Small intestine (tissue), 7 donors: ENCODE measurements at regions not wholly inside any gene's neighbourhood (a gene's known extent, or its start where the extent isn't known, plus 50 kb on each side); places are given as distances from the start of the nearest gene placed in this dataset.
"Not testable (repeated sequence)": the region's sequence is repeated elsewhere in the genome, so short reads cannot be mapped to it uniquely, and the experiment has no call there.

Source experiments
- DNase-seq, 2 donors: peaks; one replicate each; pipeline versions ENCODE4 v3.0.0 to v3.0.0-alpha.2; 2013
- FAIRE-seq: peaks from 2 replicates; lab custom pipeline; 2012; peaks lifted over from hg19 to GRCh38; lab: Jason Lieb, UNC
- H3K27ac ChIP-seq, 3 donors: one replicate each; pipeline ENCODE4 v1.5.1; 2013; ENCODE audit warnings: low read length in 2 of 3, mild to moderate bottlenecking in 2 of 3, control low read depth in 1 of 3, inconsistent platforms in 1 of 3, low read depth in 1 of 3, moderate library complexity in 1 of 3
- H3K27me3 ChIP-seq, 3 donors: one replicate each; pipeline ENCODE4 v1.6.1; 2013; ENCODE audit warnings: low read length in 3 of 3, inconsistent platforms in 1 of 3; ENCODE audit not compliant: control insufficient read depth in 3 of 3, insufficient read depth in 3 of 3
- H3K36me3 ChIP-seq, 3 donors: one replicate each; pipeline ENCODE4 v1.6.1; 2013; ENCODE audit warnings: low read length in 3 of 3, inconsistent platforms in 1 of 3, low read depth in 1 of 3, mild to moderate bottlenecking in 1 of 3, moderate library complexity in 1 of 3; ENCODE audit not compliant: control insufficient read depth in 3 of 3, insufficient read depth in 2 of 3
- H3K4me1 ChIP-seq, 3 donors: one replicate each; pipeline ENCODE4 v1.6.1; 2013; ENCODE audit warnings: low read length in 2 of 3, inconsistent platforms in 1 of 3, low read depth in 1 of 3, mild to moderate bottlenecking in 1 of 3, moderate library complexity in 1 of 3; ENCODE audit not compliant: control insufficient read depth in 3 of 3, insufficient read depth in 2 of 3
- H3K4me3 ChIP-seq, 3 donors: one replicate each; pipeline ENCODE4 v1.5.1; 2013; ENCODE audit warnings: low read length in 3 of 3, control low read depth in 1 of 3, inconsistent platforms in 1 of 3, low read depth in 1 of 3, mild to moderate bottlenecking in 1 of 3, moderate library complexity in 1 of 3
- H3K9me3 ChIP-seq, 2 donors: one replicate each; pipeline ENCODE4 v1.6.1; 2013; ENCODE audit warnings: low read depth in 1 of 2, low read length in 1 of 2; ENCODE audit not compliant: control insufficient read depth in 2 of 2, insufficient read depth in 1 of 2
- WGBS, 3 donors: extraction: QIAGEN DNeasy Blood & Tissue Kit; methylation state at CpG; one replicate each; pipeline ENCODE4 v1.1.7; 2013; 5-methylcytosine and 5-hydroxymethylcytosine counted together
- donor health status: healthy with polysubstance abuse.
- donor health status: control.
- donor health status: control.
- donor health status: Bipolar disorder and iron deficiency.
- donor health status: healthy.

DNA sequence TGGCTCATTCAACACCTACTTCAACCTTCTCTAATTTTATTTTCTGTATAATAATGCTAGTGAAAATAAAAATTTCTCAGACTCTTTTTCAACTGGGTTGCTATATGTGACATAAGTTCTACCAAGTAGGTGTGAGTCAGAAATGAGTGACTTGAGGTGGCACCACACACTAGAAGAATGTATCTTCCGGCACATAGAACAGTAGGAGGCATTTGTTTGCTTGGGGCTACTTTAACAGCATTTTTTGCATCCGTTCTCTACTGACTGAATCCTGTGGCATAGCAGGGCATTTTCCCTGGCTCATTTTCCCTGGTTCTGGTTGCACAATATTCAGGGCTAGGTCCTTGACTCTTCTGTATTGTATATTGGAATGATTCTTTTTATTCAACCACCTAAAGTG lies 194.0 kb upstream of the SLC16A7 start:
- H3K36me3 ChIP-seq: no peaks in the 10 kb centered on the region
- H3K27me3 ChIP-seq: no peaks in the 10 kb centered on the region
- H3K27ac ChIP-seq: no peak overlapping the region
- FAIRE-seq (no peak), DNase-seq (no peak)
- H3K4me1 ChIP-seq: no peaks in the 10 kb centered on the region
- H3K4me3 ChIP-seq: no peak overlapping the region
- H3K9me3 ChIP-seq: peaks cover 0 to 3% of the 10 kb centered on the region in 2 donors
- 81 to 91% (median 90%) methylated on average over 2 of the region's 2 CpGs for WGBS, 3 donors

DNA sequence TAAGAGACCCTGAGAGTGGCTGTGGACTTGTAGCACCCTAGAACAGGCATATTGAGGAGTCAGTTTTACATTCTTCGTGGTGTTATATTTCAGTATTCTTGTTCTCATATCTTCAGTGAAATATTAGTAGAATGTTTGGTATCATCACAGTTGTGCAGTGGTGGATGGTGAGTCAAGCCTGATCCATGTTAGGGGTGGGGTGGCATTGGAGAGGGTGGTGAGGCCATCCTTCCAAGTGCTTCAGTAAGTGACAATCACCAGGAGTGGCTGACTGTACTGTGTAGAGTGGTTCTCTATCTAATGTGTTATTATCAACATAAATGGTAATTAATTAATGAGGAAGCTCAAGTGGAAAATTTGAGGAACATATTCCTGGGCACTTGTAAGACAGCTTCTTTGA lies 197.7 kb upstream of the SLC16A7 start:
- DNase-seq: no peak
- 50 to 85% (median 71%) methylated on average over 1 of the region's 1 CpG for WGBS, 3 donors
- H3K27me3 ChIP-seq: no peaks in the 10 kb centered on the region
- no peaks in the 10 kb centered on the region for H3K36me3 ChIP-seq
- peaks cover 0 to 3% of the 10 kb centered on the region in 2 donors for H3K9me3 ChIP-seq
- H3K27ac ChIP-seq: no peak overlapping the region
- no peaks in the 10 kb centered on the region for H3K4me1 ChIP-seq
- no peak overlapping the region for H3K4me3 ChIP-seq
- no peak for FAIRE-seq

DNA sequence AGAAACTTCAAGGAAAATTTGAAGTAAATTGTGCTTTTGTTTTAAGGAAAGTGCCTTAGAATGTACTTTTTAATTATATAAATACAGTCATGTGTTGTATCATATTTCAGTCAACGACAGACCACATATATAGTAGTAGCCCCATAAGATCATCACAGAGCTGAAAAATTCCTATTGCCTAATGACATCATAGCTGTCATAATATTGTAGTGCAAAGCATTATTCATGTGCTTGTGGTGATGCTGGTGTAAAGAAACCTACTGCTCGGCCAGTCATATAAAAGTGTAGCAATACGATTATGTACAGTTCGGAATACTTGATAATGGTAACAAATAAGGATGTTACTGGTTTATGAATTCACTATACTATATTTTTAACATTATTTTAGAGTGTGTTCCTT lies 198.9 kb upstream of the SLC16A7 start:
- WGBS, 3 donors: 79 to 86% (median 81%) methylated on average over 4 of the region's 4 CpGs

DNA sequence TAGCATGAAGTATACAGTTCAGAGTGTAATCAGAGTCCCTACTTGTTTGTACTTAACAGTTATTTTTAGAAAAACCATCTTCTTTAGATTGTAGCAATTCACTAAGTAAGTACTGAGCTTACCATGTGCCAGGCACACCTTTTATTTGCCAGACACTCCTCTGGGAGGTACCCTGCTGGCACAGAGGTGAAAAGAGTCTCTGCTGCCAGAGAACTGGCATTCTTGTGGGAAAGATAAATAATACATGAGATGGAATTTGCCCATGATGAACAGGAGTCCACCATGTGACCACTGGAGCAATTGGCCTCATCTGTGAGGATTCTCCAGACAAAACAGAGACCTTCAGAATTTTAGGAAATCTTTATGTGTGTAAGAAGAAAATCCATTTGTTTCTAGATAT lies 199.3 kb upstream of the SLC16A7 start:
- no peaks in the 10 kb centered on the region for H3K36me3 ChIP-seq
- no peaks in the 10 kb centered on the region for H3K4me1 ChIP-seq
- DNase-seq (peak in 1 of 2 donors; percentile 22), FAIRE-seq (no peak)
- peaks cover 0 to 3% of the 10 kb centered on the region in 2 donors for H3K9me3 ChIP-seq
- H3K27ac ChIP-seq: no peak overlapping the region
- no peak overlapping the region for H3K4me3 ChIP-seq
- H3K27me3 ChIP-seq: no peaks in the 10 kb centered on the region

More for the DNA sequence above, 198.9 kb upstream of the SLC16A7 start:
- Histone ChIP-seq H3K27me3 (no peaks in the 10 kb centered on the region), H3K9me3 (peaks cover 0 to 3% of the 10 kb centered on the region in 2 donors), H3K36me3 (no peaks in the 10 kb centered on the region), H3K4me1 (no peaks in the 10 kb centered on the region), H3K4me3 (no peak overlapping the region), H3K27ac (no peak overlapping the region)
- FAIRE-seq (no peak), DNase-seq (no peak)

DNA sequence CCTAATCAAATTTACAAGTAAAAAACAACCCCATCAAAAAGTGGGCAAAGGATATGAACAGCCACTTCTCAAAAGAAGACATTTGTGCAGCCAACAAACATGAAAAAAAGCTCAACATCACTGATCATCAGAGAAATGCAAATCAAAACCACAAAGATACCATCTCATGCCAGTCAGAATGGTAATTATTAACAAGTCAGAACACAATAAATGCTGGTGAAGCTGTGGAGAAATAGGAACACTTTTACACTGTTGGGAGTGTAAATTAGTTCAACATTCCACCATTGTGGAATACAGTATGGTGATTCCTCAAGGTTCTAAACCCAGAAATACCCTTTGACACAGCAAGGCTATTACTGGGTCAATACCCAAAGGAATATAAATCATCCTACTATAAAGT lies 200.5 kb upstream of the SLC16A7 start:
- H3K27ac ChIP-seq, FAIRE-seq, H3K36me3 ChIP-seq, H3K9me3 ChIP-seq, DNase-seq, H3K27me3 ChIP-seq, H3K4me3 ChIP-seq, H3K4me1 ChIP-seq: not testable (repeated sequence)

DNA sequence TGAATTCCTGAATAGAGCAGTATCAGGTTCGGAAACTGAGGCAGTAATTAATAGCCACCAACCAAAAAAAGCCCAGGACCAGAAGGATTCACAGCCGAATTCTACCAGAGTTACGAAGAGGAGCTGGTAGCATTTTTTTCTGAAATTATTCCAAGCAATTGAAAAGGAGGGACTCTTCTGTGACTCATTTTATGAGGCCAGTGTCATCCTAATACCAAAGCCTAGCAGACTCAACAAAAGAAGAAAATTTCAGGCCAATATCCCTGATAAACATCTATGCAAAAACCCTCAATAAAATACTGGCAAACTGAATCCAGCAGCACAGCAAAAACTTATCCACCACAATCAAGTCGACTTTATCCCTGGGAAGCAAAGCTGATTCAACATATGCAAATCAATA lies 202.3 kb upstream of the SLC16A7 start:
- Histone ChIP-seq H3K9me3 (peaks cover 0 to 3% of the 10 kb centered on the region in 2 donors), H3K27me3 (peaks cover 0 to 2% (median 0%) of the 10 kb centered on the region in 3 donors), H3K4me1 (no peaks in the 10 kb centered on the region), H3K36me3 (no peaks in the 10 kb centered on the region), H3K4me3 (no peak overlapping the region), H3K27ac (no peak overlapping the region)
- FAIRE-seq (no peak), DNase-seq (no peak)
- WGBS, 3 donors: 75 to 84% (median 75%) methylated on average over 4 of the region's 4 CpGs

DNA sequence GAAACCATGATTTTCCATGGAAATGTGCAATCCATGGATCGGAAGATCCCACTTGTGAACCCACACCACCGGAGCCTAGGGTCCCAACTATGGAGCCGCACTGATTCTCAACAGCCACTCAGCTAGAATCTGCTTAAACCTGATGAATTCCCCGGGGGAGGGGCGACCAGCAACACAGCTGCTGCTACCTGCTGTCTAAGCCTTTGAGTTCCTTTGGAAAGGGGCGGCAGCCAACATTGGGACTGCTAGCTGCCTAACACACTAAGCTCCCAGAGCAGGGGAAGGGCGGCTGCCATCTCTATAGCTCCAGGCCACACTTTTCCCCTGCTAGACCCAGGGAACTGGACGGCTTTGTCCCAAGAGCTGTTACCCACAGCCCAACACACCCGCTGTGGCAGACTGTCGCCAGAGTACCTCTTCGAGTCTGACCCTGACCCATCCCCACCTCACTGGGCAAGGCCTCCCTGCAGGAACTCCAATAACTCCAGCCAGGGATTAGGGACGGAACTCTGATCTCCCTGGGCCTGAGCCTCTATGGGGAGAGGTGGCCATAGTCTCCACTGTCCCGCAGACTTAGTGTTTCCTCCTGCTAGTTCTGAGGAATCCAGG lies 205.8 kb upstream of the SLC16A7 start:
- Histone ChIP-seq H3K27ac (no peak overlapping the region), H3K9me3 (peaks cover 0 to 5% of the 10 kb centered on the region in 2 donors), H3K4me3 (no peak overlapping the region), H3K27me3 (peaks cover 0 to 2% (median 0%) of the 10 kb centered on the region in 3 donors), H3K36me3 (no peaks in the 10 kb centered on the region), H3K4me1 (no peaks in the 10 kb centered on the region)
- 92 to 96% (median 92%) methylated on average over 13 of the region's 13 CpGs for WGBS, 3 donors
- no peak for DNase-seq
- no peak for FAIRE-seq

DNA sequence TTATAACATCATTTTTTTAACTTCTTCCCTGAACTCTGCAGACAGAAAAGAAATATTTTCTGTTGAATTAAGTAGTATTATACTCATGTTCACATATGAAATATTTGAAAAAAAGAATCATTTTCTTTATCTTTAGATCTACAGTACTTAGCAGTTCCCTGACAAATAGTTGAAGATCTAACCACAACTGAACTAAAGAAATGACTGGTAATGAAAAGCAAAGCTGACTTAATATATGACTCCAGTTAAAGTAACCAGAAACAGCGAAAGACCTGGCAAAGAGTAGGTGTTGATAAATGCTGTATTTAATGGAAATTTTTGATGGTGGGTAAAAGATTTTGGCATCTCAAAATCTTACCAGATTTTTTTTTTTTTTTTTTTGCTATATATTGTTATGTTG lies 207.1 kb upstream of the SLC16A7 start:
- H3K4me1 ChIP-seq: no peaks in the 10 kb centered on the region
- 86 to 97% (median 91%) methylated on average over 1 of the region's 1 CpG for WGBS, 3 donors
- DNase-seq: no peak
- H3K27ac ChIP-seq: no peak overlapping the region
- H3K4me3 ChIP-seq: no peak overlapping the region
- H3K9me3 ChIP-seq: peaks cover 0 to 5% of the 10 kb centered on the region in 2 donors
- H3K36me3 ChIP-seq: no peaks in the 10 kb centered on the region
- FAIRE-seq: peak; percentile 5
- peaks cover 0 to 2% (median 0%) of the 10 kb centered on the region in 3 donors for H3K27me3 ChIP-seq

DNA sequence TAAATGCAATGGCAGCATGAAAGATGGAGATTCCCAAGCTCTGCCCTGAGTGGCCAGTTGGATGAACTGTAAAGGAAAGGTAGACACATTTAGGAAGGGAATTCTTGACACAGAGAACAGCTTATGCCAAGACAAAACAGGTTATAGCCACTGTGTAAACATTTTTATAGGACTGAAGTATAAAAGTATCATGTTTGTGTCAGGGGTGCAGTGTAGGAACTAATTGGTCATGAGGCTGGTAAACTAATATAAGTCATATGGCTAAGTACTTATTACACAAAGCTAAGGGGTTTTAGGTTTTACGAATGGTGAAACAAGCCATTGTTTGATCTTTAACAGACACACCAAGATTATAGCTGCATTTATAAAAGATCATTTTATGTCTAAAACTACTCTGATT lies 207.7 kb upstream of the SLC16A7 start:
- peaks cover 0 to 2% (median 0%) of the 10 kb centered on the region in 3 donors for H3K27me3 ChIP-seq
- 84 to 92% (median 91%) methylated on average over 1 of the region's 1 CpG for WGBS, 3 donors
- FAIRE-seq (no peak), DNase-seq (no peak)
- peaks cover 0 to 5% of the 10 kb centered on the region in 2 donors for H3K9me3 ChIP-seq
- H3K36me3 ChIP-seq: no peaks in the 10 kb centered on the region
- H3K4me3 ChIP-seq: no peak overlapping the region
- H3K4me1 ChIP-seq: no peaks in the 10 kb centered on the region
- no peak overlapping the region for H3K27ac ChIP-seq
